DOHH2 (cell line): ENCODE measurements at regions not wholly inside any gene's neighbourhood (a gene's known extent, or its start where the extent isn't known, plus 50 kb on each side); places are given as distances from the start of the nearest gene placed in this dataset.

Source experiments
- H3F3A ChIP-seq: fragments of 200-600 bp; sonication (generic), shearing (Covaris generic); 2 replicates; pipeline ENCODE4 v1.6.0; 2016; ENCODE audit warnings: antibody characterized with exemption, mild to moderate bottlenecking; ENCODE audit not compliant: control insufficient read depth, insufficient read depth
- H3K27ac ChIP-seq: fragments of 200-600 bp; sonication (generic); 2 replicates; pipeline ENCODE4 v1.5.1; 2014; ENCODE audit warnings: low read depth, mild to moderate bottlenecking, low read length, moderate library complexity
- H3K27me3 ChIP-seq: fragments of 200-600 bp; sonication (generic); 2 replicates; pipeline ENCODE4 v1.6.1; 2014; ENCODE audit warnings: mild to moderate bottlenecking, low read length, mixed read lengths; ENCODE audit not compliant: control insufficient read depth
- H3K36me3 ChIP-seq: fragments of 200-600 bp; sonication (generic); 2 replicates; pipeline ENCODE4 v1.6.1; 2014; ENCODE audit warnings: mild to moderate bottlenecking, low read length, moderate library complexity, mixed read lengths; ENCODE audit not compliant: control insufficient read depth
- H3K4me1 ChIP-seq: fragments of 200-600 bp; sonication (generic); 2 replicates; pipeline ENCODE4 v1.6.1; 2014; ENCODE audit warnings: mild to moderate bottlenecking, low read length, mixed read lengths; ENCODE audit not compliant: control insufficient read depth
- H3K4me2 ChIP-seq: fragments of 200-600 bp; sonication (generic); 2 replicates; pipeline ENCODE4 v1.6.0; 2014; ENCODE audit warnings: mild to moderate bottlenecking, low read length, moderate library complexity
- H3K4me3 ChIP-seq: fragments of 200-600 bp; sonication (generic); 2 replicates; pipeline ENCODE4 v1.5.1; 2014; ENCODE audit warnings: mild to moderate bottlenecking, low read length, mixed read lengths
- H3K79me2 ChIP-seq: fragments of 200-600 bp; sonication (generic); 2 replicates; pipeline ENCODE4 v1.6.1; 2014; ENCODE audit warnings: mild to moderate bottlenecking, low read length, mixed read lengths; ENCODE audit not compliant: control insufficient read depth
- H3K9me2 ChIP-seq: fragments of 200-600 bp; sonication (generic); replicated peaks from 2 replicates; pipeline ENCODE4 v1.6.1; 2014; ENCODE audit warnings: mild to moderate bottlenecking, low read length, mixed read lengths; ENCODE audit not compliant: control insufficient read depth
- H3K9me3 ChIP-seq: fragments of 200-600 bp; sonication (generic); 2 replicates; pipeline ENCODE4 v1.6.1; 2014; ENCODE audit warnings: antibody characterized with exemption, low read length, mixed read lengths; ENCODE audit not compliant: control insufficient read depth, insufficient read depth
- H4K20me1 ChIP-seq: fragments of 200-600 bp; sonication (generic); 2 replicates; pipeline ENCODE4 v1.6.0; 2014; ENCODE audit warnings: low read depth, mild to moderate bottlenecking, antibody characterized with exemption, low read length, moderate library complexity; ENCODE audit not compliant: control insufficient read depth, insufficient read depth
- EZH2phosphoT487 ChIP-seq: fragments of 200-600 bp; sonication (generic); IDR thresholded peaks from 2 replicates; pipeline ENCODE4 v1.6.1; 2017; ENCODE audit warnings: borderline replicate concordance, mild to moderate bottlenecking, antibody characterized with exemption, low read length, moderate library complexity, mixed read lengths
- TF ChIP-seq, protein P1 (sequence below): fragments of 200-600 bp; sonication (generic); IDR thresholded peaks from one replicate; pipeline ENCODE4 v1.5.1; 2014; ENCODE audit warnings: antibody characterized with exemption, mild to moderate bottlenecking, low read depth, low read length; ENCODE audit not compliant: poor library complexity, severe bottlenecking

DNA sequence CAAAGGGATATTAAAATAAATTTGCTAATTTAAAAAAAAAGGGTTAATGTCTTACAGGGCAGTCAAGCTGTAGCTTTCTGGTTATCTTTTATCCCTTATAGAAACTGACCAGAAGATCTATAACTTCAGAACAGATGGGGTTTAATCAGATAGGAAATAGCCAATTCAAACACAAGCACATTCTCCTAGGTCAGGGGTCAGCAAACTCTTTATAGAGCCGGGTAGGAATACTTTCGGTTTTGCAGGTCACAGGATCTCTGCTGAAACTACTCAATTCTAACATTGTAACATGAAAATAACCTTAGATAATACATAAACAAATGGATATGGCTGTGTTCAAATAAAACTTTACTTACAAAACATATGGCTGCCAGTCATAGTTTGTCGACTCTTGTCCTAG lies 479.8 kb downstream of the ADRA2A start:
- Histone ChIP-seq H3K36me3 (no peaks in the 10 kb centered on the region), H3K9me3 (no peaks in the 10 kb centered on the region), H3K4me3 (no peak overlapping the region), H3K27me3 (no peaks in the 10 kb centered on the region), H3K4me1 (no peaks in the 10 kb centered on the region), H3F3A (no peaks in the 10 kb centered on the region), H3K79me2 (no peaks in the 10 kb centered on the region), H3K27ac (no peak overlapping the region), H3K4me2 (no peak overlapping the region), H4K20me1 (no peaks in the 10 kb centered on the region), H3K9me2 (no peaks in the 10 kb centered on the region)
- TF ChIP-seq EZH2phosphoT487, result no peak

DNA sequence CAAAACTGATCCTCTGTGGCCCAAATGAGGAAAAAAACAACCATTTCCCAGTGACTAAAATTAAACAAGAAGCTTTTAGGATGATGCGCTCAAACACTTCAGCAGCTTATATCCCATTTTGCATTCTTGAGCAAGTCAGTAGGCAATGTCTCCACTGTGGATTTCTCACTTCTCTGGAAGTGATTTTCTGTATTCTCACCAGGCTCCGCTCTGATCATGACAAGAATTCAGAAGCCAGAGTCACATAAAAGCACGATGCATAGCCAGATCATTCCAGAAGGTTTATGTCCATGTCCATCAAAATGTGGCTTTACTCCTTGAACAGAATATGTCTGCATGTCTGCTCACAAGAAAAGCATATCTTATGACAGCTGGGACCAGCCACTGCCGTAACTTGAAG lies 481.4 kb downstream of the ADRA2A start:
- no peaks in the 10 kb centered on the region for H3K4me1 ChIP-seq

DNA sequence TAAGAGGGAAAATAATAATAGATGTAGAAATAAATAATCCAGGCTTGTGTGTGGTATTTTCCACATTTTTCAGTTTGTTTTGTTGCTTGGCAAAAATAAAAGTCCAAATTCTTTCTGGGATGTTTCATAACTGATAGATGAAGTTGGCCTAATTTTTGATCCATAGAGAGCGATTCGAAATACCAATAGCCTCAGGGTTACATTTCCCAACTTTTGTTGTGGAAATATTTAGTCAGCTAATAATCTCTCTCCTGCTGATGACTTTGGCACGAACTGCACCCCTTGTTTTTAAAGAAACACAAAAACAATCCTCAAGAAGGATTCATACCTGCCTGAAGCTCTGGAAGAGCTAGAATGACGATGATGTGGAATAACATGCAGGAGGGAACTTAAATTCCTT lies 483.2 kb downstream of the ADRA2A start:
- Histone ChIP-seq H3K9me2 (no peaks in the 10 kb centered on the region), H3K4me3 (no peak overlapping the region)
- TF ChIP-seq EZH2phosphoT487, result no peak
- TF ChIP-seq, protein P1, sequence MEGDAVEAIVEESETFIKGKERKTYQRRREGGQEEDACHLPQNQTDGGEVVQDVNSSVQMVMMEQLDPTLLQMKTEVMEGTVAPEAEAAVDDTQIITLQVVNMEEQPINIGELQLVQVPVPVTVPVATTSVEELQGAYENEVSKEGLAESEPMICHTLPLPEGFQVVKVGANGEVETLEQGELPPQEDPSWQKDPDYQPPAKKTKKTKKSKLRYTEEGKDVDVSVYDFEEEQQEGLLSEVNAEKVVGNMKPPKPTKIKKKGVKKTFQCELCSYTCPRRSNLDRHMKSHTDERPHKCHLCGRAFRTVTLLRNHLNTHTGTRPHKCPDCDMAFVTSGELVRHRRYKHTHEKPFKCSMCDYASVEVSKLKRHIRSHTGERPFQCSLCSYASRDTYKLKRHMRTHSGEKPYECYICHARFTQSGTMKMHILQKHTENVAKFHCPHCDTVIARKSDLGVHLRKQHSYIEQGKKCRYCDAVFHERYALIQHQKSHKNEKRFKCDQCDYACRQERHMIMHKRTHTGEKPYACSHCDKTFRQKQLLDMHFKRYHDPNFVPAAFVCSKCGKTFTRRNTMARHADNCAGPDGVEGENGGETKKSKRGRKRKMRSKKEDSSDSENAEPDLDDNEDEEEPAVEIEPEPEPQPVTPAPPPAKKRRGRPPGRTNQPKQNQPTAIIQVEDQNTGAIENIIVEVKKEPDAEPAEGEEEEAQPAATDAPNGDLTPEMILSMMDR, result no peak

More for the DNA sequence above, 481.4 kb downstream of the ADRA2A start:
- H3K36me3 ChIP-seq, result no peaks in the 10 kb centered on the region
- no peaks in the 10 kb centered on the region for H3K9me2 ChIP-seq
- no peaks in the 10 kb centered on the region for H3K79me2 ChIP-seq
- no peaks in the 10 kb centered on the region for H3K9me3 ChIP-seq
- H3F3A ChIP-seq, result no peaks in the 10 kb centered on the region
- no peak overlapping the region for H3K4me3 ChIP-seq
- H3K4me2 ChIP-seq, result no peak overlapping the region
- no peaks in the 10 kb centered on the region for H3K27me3 ChIP-seq
- no peak overlapping the region for H3K27ac ChIP-seq
- TF ChIP-seq EZH2phosphoT487, result no peak
- TF ChIP-seq, protein P1, result no peak
- H4K20me1 ChIP-seq, result no peaks in the 10 kb centered on the region

DNA sequence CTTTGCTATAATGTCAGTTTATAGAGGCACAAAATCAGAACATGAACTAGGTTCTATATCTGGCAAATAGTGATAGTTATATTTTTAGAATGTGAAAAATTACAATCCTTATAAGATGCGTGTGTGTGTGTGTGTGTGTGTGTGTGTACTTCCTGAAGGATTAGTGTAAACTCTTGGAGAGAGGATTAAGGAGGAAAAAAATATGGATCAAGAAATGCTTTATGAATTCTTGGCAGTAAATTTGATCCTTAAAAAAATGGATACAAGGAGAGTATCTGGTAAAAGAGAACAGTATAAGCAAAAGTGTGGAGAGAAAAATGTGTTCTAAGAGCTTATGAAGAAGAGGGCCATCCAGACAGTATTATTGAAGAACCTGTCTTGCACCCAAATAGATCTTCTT lies 484.3 kb downstream of the ADRA2A start:
- Histone ChIP-seq H3K36me3 (no peaks in the 10 kb centered on the region), H3K4me3 (no peak overlapping the region), H3K79me2 (no peaks in the 10 kb centered on the region), H4K20me1 (no peaks in the 10 kb centered on the region), H3K27me3 (no peaks in the 10 kb centered on the region), H3K9me2 (no peaks in the 10 kb centered on the region), H3K9me3 (no peaks in the 10 kb centered on the region), H3K4me2 (no peak overlapping the region), H3F3A (no peaks in the 10 kb centered on the region), H3K4me1 (no peaks in the 10 kb centered on the region), H3K27ac (no peak overlapping the region)
- TF ChIP-seq, protein P1, result no peak
- TF ChIP-seq EZH2phosphoT487, result no peak

More for the DNA sequence above, 483.2 kb downstream of the ADRA2A start:
- no peaks in the 10 kb centered on the region for H3K36me3 ChIP-seq
- no peaks in the 10 kb centered on the region for H3K4me1 ChIP-seq
- H3K4me2 ChIP-seq, result no peak overlapping the region
- no peak overlapping the region for H3K27ac ChIP-seq
- no peaks in the 10 kb centered on the region for H3K27me3 ChIP-seq
- H3K79me2 ChIP-seq, result no peaks in the 10 kb centered on the region
- H4K20me1 ChIP-seq, result no peaks in the 10 kb centered on the region
- H3K9me3 ChIP-seq, result no peaks in the 10 kb centered on the region
- H3F3A ChIP-seq, result no peaks in the 10 kb centered on the region
